HUES64 (cell line): ENCODE measurements at regions not wholly inside any gene's neighbourhood (a gene's known extent, or its start where the extent isn't known, plus 50 kb on each side); places are given as distances from the start of the nearest gene placed in this dataset.

ENCODE experiments used
- H3K27ac ChIP-seq: 2 replicates; pipeline ENCODE4 v1.7.0; 2013; ENCODE audit warnings: low read depth, low read length, inconsistent platforms
- H3K27me3 ChIP-seq: 2 replicates; pipeline ENCODE4 v1.6.1; 2013; ENCODE audit warnings: mild to moderate bottlenecking, low read length; ENCODE audit not compliant: insufficient read depth
- H3K36me3 ChIP-seq: 2 replicates; pipeline ENCODE4 v1.6.1; 2013; ENCODE audit warnings: mild to moderate bottlenecking, low read length; ENCODE audit not compliant: insufficient read depth
- H3K4me1 ChIP-seq: 2 replicates; pipeline ENCODE4 v1.6.1; 2013; ENCODE audit warnings: mild to moderate bottlenecking, low read length, moderate library complexity; ENCODE audit not compliant: insufficient read depth
- H3K4me3 ChIP-seq: 2 replicates; pipeline ENCODE4 v1.5.1; 2013; ENCODE audit warnings: mild to moderate bottlenecking, low read length, moderate library complexity
- H3K9ac ChIP-seq: 2 replicates; pipeline ENCODE4 v1.6.1; 2013; ENCODE audit warnings: mild to moderate bottlenecking, low read depth, low read length
- H3K9me3 ChIP-seq: 2 replicates; pipeline ENCODE4 v1.6.1; 2013; ENCODE audit warnings: low read depth, low read length; ENCODE audit not compliant: insufficient read depth
- WGBS: fragments of 150-250, 120-280 bp; methylation state at CpG from one replicate; pipeline ENCODE4 v1.1.7; 2013; ENCODE audit warnings: missing lambda C conversion rate; 5-methylcytosine and 5-hydroxymethylcytosine counted together

DNA sequence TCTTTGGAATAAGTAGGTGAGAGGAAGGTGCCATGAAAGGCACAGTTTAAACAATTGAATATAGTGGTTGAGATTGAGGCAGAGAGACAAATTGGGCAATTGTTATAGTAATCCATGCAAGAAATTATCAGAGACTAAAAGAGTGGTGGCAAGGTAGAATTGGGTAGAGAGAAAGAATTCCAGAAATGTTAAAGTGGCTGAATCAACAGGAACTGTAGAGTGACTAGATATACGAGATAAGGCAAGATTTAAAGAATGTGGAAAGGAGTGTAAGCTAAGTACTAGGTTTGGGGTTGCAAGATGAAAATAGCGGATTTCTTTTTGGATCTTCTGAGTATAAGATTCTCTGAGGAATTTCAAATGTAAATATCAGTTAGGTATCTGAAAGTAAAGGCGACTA is 285.2 kb downstream of the DMRTA1 start:
- no peaks in the 10 kb centered on the region for H3K27me3 ChIP-seq
- WGBS, result 89% methylated on average over 3 of the region's 3 CpGs
- H3K9ac ChIP-seq, result no peak overlapping the region
- H3K9me3 ChIP-seq, result no peaks in the 10 kb centered on the region
- no peaks in the 10 kb centered on the region for H3K4me1 ChIP-seq
- H3K36me3 ChIP-seq, result no peaks in the 10 kb centered on the region
- H3K4me3 ChIP-seq, result no peak overlapping the region
- H3K27ac ChIP-seq, result no peak overlapping the region

DNA sequence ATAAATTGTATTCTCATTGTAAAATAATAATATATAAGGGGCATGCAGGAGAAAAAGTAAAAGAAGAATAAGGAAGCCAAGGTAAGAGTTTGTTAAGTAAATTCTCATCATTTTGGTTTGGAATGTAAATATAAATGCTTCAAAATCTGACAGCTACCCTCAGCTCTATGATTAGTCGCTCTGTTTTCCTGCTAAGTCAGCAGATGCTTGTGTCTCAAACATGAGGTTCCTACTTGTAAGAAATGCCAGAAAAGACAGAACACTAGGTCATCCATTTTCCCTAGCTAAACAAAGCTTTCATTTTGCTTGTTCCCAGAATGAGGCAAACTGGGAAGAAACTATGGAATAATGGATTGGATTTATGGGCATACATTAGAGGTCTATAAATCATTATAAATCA is 293.1 kb downstream of the DMRTA1 start:
- Histone ChIP-seq H3K4me1 (no peaks in the 10 kb centered on the region), H3K9ac (no peak overlapping the region), H3K27ac (no peak overlapping the region), H3K27me3 (no peaks in the 10 kb centered on the region), H3K4me3 (no peak overlapping the region), H3K36me3 (no peaks in the 10 kb centered on the region), H3K9me3 (no peaks in the 10 kb centered on the region)
- WGBS, result 91% methylated on average over 1 of the region's 1 CpG

DNA sequence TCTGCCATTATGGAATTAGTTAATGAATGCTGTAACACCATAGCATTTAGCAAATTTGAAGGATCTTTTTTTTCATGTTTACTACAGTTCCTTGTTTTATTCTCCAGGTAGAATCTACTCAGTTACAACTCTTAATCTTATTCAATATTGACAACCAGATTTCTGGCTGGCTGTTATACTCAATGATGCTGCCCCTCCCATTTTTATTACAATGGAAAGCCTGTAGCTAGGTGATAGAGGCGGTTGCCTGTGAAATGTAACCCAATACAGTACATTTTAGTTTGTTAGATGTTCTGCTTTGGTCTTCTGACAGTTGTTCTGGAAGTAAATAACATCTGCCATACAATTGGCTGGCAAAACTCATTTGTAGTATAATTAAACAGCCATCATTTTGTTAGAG is 294.2 kb downstream of the DMRTA1 start:
- 100% methylated on average over 1 of the region's 1 CpG for WGBS
- Histone ChIP-seq H3K9ac (no peak overlapping the region), H3K27me3 (no peaks in the 10 kb centered on the region), H3K4me3 (no peak overlapping the region), H3K9me3 (no peaks in the 10 kb centered on the region), H3K27ac (no peak overlapping the region), H3K36me3 (no peaks in the 10 kb centered on the region), H3K4me1 (no peaks in the 10 kb centered on the region)

DNA sequence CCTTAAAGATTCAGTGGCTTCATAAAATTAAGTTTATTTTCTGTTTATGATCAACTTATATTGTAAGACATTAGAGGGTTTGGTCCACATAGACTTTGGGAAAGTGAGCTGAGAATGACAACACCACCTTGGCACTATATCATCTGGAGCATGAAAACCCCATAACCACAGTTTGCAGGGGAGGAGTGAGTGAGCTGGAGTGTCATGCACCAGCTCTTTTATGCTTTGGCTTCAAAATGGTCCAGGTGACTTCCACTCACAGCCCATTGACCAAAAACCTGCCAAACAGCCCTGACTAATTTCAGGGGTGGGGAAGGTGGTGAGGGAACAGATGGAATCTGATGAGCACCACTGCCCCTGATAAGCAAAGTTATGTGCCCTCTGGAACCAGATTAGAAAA is 295.8 kb downstream of the DMRTA1 start:
- H3K27me3 ChIP-seq, result no peaks in the 10 kb centered on the region
- no peaks in the 10 kb centered on the region for H3K9me3 ChIP-seq
- no peak overlapping the region for H3K9ac ChIP-seq
- H3K4me1 ChIP-seq, result no peaks in the 10 kb centered on the region
- no peak overlapping the region for H3K4me3 ChIP-seq
- no peak overlapping the region for H3K27ac ChIP-seq
- no peaks in the 10 kb centered on the region for H3K36me3 ChIP-seq

DNA sequence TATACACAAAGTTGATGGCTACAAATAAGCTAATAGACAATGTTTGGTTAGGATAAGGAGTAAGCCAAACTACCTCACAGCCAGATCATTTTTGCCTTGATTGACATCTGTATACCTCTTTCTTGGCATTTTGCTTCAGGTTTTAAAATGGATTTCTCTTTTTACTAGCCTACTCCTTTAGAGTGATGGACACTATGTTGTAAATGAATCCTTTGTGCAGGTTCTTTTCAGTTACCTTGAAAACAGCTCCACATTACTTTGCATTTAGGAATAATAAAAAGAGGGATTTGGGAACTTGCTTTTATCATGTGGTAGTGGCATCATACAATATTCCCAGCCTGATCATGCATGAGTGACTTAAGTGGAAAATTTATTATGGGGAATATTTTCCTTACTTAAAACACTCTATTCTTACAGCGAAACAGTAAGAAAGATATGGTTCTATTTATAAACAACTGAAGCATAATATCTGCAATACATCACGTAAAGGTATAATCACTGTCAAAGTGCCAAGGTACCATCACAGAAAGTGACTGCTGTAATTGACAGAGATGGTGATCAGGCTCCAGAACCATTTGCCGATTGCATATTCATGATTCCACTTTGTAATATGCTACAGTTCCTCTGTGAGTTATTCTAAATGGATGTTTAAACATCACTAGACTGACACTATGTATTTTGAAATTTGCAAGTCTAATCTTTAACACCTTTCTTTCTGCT is 327.0 kb downstream of the DMRTA1 start:
- WGBS, result 100% methylated on average over 2 of the region's 3 CpGs

DNA sequence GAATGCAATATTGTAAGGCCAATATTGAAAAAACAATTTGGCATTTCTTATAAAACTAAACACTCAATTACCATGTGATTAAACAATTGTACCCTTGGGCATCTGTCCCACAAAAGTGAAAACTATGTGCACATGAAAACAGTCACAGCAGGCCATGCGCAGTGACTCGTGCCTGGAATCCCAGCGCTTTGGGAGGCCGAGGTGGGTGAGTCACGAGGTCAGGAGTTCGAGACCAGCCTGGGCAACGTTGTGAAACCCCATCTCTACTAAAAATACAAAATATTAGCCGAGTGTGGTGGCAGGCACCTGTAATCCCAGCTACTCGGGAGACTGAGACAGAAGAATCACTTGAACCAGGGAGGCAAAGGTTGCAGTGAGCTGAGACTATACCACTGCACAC is 343.7 kb downstream of the DMRTA1 start:
- Histone ChIP-seq H3K36me3 (no peaks in the 10 kb centered on the region), H3K9me3 (no peaks in the 10 kb centered on the region), H3K4me1 (0 out of 2 replicates have a peak, but pooled peaks cover 5% of the 10 kb centered on the region), H3K27me3 (no peaks in the 10 kb centered on the region), H3K9ac (no peak overlapping the region), H3K4me3 (no peak overlapping the region), H3K27ac (no peak overlapping the region)
- 90% methylated on average over 9 of the region's 9 CpGs for WGBS

More for the DNA sequence above, 327.0 kb downstream of the DMRTA1 start:
- Histone ChIP-seq H3K4me3 (no peak overlapping the region), H3K9ac (no peak overlapping the region), H3K36me3 (no peaks in the 10 kb centered on the region), H3K27me3 (no peaks in the 10 kb centered on the region), H3K9me3 (no peaks in the 10 kb centered on the region), H3K4me1 (peaks cover 14% of the 10 kb centered on the region; the same call in 1 of the 2 replicates), H3K27ac (no peak overlapping the region)

DNA sequence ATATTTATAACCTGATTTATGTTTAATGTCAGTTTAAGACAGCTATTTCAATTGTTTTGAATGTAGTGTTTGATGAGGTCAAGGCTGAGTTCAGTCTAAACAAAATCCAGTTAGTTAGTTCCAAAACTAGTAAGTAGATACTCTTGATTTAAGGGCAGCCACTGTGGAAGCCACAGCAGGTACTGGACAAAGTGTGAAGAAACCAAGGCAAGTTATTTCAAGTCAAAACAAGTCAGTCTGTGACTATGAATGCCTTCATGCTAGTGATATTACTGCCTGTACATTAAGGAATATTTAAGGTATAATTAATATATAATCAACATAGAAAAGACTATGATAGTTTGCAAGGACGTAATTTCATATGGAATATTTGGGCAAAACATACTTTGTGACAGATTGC is 362.3 kb downstream of the DMRTA1 start:
- Histone ChIP-seq H3K9me3 (no peaks in the 10 kb centered on the region; the same call in 1 of the 2 replicates), H3K27ac (no peak overlapping the region), H3K4me1 (no peaks in the 10 kb centered on the region), H3K36me3 (no peaks in the 10 kb centered on the region), H3K9ac (no peak overlapping the region), H3K4me3 (no peak overlapping the region), H3K27me3 (no peaks in the 10 kb centered on the region)
- WGBS, result no CpG with 5 or more reads among the region's 1 CpG

DNA sequence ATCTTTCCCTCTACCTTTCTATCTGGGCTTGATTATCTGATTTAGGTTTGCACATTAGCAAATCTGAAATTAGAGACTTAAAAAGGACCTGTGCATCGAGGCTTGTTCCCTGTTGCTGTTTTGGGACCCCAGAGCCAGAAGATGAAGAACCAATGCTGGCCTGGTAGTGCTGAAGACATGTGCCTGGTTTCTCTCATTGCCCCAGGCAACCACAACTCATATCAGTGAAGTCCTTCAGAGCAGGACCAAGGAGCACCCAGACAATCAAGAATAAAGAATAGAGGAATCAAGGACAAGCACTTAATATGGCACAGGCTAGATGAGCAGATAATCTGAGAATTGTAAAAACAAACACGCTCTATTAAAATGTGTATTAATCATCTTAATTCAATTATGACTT is 362.7 kb downstream of the DMRTA1 start:
- Histone ChIP-seq H3K4me3 (no peak overlapping the region), H3K27me3 (no peaks in the 10 kb centered on the region), H3K27ac (no peak overlapping the region), H3K9me3 (no peaks in the 10 kb centered on the region), H3K4me1 (no peaks in the 10 kb centered on the region), H3K36me3 (no peaks in the 10 kb centered on the region), H3K9ac (no peak overlapping the region)
- 94% methylated on average over 1 of the region's 2 CpGs for WGBS

DNA sequence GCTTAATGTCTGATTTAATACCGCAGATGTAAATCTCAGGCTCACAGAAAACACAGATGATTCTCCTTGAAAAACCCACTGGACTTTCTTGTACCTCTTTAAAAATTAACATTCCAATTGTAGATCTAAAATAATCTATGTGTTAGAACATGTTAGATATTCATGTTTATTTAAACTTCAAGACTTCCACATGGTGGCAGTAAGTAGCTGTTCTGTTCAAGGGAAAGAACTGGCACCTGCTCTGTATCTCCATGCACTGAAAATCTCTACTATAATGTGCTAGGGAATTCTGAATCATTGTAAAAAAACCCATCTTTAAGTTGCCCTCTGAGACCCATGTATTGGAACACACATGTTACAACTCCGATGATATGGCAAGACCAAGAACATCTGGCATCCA is 366.9 kb downstream of the DMRTA1 start:
- WGBS, result 96% methylated on average over 2 of the region's 2 CpGs
- no peak overlapping the region for H3K9ac ChIP-seq
- no peaks in the 10 kb centered on the region for H3K4me1 ChIP-seq
- H3K9me3 ChIP-seq, result no peaks in the 10 kb centered on the region
- no peaks in the 10 kb centered on the region for H3K36me3 ChIP-seq
- no peak overlapping the region for H3K4me3 ChIP-seq
- no peak overlapping the region for H3K27ac ChIP-seq
- H3K27me3 ChIP-seq, result no peaks in the 10 kb centered on the region

DNA sequence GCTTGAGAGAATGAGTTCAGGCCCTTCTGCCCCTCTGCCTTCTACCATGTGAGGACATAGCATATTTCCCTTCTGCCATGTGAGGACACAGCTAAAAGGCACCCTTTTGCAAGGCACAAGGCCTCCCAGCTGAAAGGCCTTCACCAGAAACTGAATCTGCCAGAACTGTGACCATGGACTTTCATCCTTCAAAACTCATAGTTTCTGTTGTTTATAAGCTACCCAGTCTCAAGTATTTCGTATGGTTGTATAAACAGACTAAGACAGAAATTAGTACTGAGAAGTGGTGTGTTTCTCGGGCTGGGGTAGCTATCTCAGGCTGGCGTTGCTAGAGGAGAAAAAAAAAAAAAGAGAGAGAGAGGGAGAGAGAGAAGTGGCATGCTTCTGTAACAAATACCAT is 368.6 kb downstream of the DMRTA1 start:
- WGBS, result 88% methylated on average over 3 of the region's 3 CpGs
- H3K27ac ChIP-seq, result no peak overlapping the region

DNA sequence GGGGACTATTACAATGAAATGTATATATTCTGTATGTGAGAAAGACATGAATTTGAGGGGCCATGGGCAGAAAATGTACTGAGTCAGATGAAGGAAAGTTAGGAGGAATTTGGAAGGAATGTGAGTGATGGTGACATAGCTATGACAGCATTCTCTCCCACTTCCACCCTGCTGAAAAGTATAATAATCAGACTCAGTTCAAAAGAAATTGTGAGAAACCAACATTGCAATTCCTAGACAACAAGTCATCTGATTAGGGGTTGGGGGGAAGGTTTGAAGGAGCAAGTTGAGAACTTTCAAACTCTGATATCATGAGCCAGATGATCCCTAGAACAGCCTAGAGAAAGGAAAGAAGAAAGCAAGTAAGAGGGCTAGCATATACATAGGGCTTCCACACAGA is 370.6 kb downstream of the DMRTA1 start:
- Histone ChIP-seq H3K27me3 (no peaks in the 10 kb centered on the region), H3K9ac (no peak overlapping the region), H3K4me3 (no peak overlapping the region), H3K27ac (no peak overlapping the region), H3K9me3 (no peaks in the 10 kb centered on the region), H3K36me3 (no peaks in the 10 kb centered on the region), H3K4me1 (no peaks in the 10 kb centered on the region)

More for the DNA sequence above, 368.6 kb downstream of the DMRTA1 start:
- no peak overlapping the region for H3K9ac ChIP-seq
- H3K36me3 ChIP-seq, result no peaks in the 10 kb centered on the region
- H3K27me3 ChIP-seq, result no peaks in the 10 kb centered on the region
- no peaks in the 10 kb centered on the region for H3K9me3 ChIP-seq
- H3K4me3 ChIP-seq, result no peak overlapping the region
- no peaks in the 10 kb centered on the region for H3K4me1 ChIP-seq

DNA sequence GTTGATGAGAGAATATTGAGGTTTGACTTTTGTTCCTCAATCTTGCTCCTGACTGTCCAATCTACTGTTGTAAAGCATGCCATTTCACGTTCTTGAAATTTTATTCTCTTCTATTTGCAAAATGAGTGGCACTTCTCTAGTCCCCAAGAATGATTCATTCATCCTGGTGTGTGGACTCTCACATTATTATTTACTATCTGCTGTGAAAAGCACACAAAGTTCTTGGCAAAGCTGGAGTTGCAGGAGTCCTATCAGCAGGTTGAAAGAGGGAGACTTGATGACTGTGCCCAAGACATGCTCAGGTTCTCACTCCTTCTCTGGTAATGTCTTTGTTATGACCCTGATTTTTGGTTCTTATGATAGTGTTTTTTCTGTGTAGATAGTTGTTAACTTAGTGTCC is 382.6 kb downstream of the DMRTA1 start:
- Histone ChIP-seq H3K9ac (no peak overlapping the region), H3K27ac (no peak overlapping the region), H3K27me3 (no peaks in the 10 kb centered on the region), H3K4me3 (no peak overlapping the region), H3K36me3 (no peaks in the 10 kb centered on the region), H3K4me1 (no peaks in the 10 kb centered on the region), H3K9me3 (no peaks in the 10 kb centered on the region)
- WGBS, result 97% methylated on average over 1 of the region's 1 CpG
